DMS79 treated with DMSO at 0.1 percent for 48 hours (cell line): ENCODE measurements at regions not wholly inside any gene's neighbourhood (a gene's known extent, or its start where the extent isn't known, plus 50 kb on each side); places are given as distances from the start of the nearest gene placed in this dataset.
"Not testable (repeated sequence)": the region's sequence is repeated elsewhere in the genome, so short reads cannot be mapped to it uniquely, and the experiment has no call there.

ENCODE experiments used
- DNase-seq: peaks from one replicate; lab custom pipeline; 2025; lab: John Stamatoyannopoulos, UW

DNA sequence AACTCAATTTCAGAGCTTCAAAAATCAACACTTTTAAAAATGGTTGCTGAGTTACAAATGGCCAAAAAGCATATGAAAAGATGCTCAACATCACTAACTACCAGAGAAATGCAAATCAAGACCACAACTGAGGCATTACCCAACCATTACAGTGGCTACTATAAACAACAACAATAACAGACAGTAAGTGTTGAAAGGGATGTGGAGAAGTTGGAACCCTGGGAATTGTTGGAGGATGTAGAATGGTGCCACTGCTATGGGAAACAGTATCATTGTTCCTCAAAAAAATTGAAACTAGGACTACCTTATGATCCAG is 173.3 kb upstream of the SPRED2 start:
- DNase-seq: no peak

DNA sequence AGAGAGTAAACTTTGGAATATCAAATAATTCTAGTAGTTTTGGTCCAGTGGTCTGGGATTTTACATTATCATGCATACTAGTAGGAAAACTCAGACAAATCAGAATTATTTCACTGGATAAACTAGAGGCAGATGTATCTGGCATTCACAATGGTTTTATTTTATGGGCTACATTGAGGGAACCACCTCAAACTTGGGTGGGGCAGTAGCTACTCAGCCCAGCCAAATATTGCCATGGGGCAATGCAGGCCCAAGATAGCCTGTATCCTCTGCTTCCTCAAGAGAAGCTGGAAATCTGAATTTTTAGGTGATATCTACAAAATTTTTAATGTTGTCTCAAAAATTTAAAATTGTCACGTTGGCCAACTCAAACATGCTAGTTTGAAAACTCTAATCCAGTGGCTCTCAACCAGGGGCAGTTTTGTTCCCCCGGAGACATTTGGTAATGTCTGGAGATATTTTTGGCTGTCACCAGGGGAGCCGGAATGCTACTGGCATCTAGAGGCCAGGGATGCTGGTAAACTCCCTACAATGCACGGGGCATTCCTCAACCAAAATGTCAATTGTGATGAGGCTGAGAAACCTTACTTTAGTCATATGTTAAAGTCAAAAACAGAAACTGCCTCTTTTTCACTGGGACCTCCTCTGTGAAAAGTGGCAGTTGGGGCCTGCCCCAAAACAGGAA is 172.8 kb upstream of the SPRED2 start:
- no peak for DNase-seq

DNA sequence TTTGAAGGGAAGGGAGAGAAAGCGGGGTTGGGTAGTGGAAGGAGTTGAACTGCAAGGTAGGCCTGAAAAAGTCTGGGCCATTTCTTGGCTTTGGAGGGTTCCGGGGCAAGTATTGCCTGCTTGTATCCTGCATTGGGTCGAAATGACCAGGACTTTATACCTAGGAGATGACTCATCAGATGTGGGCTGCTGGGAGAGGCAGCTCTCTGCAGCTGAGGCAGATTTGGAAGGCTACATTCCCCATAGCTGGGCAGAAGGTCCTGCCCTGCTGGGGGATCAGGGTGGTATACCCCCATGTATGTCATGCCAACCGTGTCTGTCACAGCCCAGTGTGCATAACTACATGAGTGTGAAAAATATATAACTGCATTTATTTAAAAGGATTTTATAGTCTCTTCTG is 171.8 kb upstream of the SPRED2 start:
- no peak for DNase-seq

DNA sequence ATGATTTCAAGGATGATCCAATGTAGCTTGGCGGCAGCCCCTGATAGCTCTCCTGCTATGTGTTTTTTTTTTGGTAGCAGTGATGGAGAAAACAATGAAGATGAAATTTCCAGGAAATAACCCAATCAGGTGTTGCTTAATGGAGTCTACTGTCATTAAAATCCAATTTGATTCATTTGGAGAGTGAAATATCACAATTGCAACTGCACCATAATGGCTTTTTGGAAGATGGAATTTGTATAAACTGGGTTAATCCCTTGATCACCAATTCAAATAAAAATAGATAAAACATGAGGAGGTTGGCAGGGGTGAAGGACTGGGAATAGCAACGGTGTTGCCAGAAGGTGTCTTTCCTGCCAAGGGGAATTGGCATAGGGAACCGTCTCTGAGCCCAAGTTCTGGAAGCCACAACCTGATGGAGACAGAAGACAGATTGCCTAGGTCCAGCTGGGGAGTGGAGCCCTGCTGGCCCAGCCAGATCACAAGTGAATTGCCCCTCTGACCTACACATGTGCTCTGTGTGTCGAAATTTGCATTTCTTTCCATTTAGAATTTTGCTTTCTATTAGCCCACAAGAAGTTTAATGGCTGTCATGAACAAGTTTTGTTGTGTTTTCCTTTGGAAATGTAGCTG is 170.3 kb upstream of the SPRED2 start:
- no peak for DNase-seq

DNA sequence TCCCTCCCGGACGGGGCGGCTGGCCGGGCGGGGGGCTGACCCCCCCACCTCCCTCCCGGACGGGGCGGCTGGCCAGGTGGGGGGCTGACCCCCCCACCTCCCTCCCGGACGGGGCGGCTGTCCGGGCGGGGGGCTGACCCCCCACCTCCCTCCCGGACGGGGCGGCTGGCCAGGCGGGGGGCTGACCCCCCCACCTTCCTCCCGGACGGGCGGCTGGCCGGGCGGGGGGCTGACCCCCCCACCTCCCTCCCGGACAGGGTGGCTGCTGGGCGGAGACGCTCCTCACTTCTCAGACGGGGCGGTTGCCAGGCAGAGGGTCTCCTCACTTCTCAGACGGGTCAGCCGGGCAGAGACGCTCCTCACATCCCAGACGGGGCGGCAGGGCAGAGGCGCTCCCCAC is 168.5 kb upstream of the SPRED2 start:
- DNase-seq: not testable (repeated sequence)

DNA sequence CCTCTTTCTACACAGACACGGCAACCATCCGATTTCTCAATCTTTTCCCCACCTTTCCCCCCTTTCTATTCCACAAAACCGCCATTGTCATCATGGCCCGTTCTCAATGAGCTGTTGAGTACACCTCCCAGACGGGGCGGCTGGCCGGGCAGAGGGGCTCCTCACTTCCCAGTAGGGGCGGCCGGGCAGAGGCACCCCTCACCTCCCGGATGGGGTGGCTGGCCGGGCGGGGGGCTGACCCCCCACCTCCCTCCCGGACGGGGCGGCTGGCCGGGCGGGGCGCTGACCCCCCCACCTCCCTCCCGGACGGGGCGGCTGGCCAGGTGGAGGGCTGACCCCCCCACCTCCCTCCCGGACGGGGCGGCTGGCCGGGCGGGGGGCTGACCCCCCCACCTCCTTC is 168.0 kb upstream of the SPRED2 start:
- not testable (repeated sequence) for DNase-seq

DNA sequence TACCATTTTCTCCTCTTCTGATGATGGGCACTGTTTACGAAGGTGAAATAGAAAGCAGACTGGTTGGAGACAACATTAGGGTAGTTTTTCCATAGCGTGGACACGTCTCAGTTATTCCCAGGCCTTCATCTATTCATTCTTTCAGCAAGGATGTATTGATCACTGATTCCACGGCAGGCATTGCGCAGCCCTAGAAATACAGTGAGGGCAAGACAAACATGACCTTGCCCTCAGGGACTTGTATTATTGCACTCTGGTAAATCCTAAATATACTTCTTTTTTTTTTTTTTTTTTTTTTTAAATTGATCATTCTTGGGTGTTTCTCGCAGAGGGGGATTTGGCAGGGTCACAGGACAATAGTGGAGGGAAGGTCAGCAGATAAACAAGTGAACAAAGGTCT is 167.3 kb upstream of the SPRED2 start:
- no peak for DNase-seq

DNA sequence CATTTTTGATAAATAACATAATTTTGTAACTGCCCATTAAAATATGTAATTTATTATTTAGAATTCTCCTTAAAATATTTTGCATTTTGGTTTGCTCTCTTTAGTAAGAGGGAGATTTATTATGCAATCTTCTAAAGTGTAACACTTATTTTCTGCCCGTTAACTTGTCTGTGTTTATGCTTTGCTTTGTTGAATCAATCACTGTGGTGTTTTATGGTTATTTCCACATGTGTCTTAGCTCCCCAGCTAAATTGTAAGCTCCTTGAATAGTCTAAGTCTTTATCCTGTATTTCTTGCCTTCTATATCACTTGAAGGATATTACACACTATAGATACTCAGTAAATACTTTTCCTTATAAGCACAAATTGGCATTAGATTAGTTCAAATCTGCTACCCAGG is 166.6 kb upstream of the SPRED2 start:
- DNase-seq: no peak

DNA sequence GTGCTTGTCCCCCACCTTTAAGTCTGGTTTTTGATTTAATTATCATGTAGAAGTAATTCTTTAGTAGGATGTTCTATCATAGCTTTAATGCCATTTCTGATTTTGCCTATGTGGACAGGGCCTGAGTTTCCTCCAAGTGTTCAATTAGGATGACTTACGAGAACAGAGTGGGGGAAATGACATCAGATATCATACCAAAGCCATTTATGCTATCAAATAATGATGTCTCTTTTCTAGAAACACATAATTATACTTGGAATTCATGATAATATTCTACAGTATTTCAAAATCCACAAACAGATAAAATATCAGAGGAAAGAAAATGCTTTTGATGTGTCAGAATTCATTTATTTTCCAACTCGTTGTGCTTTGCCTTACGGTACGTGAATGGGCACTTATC is 165.9 kb upstream of the SPRED2 start:
- DNase-seq: no peak

DNA sequence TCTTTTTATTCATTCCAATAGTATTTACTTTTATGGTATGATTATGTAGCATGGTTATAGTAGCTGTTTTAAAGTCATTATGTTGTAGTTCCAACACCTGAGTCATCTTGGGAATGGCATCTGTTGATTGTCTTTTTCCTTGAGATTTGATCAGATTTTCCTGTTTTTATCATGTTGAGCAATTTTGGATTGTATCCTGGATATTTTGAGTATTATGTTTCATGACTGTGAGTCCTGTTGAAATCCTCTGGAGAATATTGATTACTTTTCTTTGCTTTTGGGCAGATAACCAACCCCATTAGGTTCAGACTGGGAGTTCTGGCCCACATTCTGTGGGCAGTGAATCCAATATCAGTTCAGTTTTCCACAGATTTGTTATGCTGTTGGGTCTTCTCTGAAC is 163.2 kb upstream of the SPRED2 start:
- DNase-seq: no peak

DNA sequence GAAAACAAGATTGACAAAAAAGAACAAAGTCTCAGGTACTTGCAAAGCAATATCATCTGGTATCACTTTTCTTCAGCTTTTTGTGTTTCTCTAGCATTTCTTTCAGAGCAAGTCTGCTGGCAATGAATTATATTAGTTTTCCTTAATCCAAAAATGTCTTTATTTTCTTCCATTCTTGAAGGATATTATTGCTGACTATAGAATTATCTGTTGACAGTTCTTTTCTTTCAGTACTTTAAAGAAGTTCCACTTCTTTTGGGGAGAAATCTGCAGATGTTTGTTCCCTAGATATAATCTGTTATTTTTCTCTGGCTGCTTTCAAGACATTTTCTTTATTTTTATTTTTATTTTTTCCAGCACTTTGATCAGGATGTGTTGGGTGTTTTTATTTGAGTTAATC is 161.8 kb upstream of the SPRED2 start:
- no peak for DNase-seq

DNA sequence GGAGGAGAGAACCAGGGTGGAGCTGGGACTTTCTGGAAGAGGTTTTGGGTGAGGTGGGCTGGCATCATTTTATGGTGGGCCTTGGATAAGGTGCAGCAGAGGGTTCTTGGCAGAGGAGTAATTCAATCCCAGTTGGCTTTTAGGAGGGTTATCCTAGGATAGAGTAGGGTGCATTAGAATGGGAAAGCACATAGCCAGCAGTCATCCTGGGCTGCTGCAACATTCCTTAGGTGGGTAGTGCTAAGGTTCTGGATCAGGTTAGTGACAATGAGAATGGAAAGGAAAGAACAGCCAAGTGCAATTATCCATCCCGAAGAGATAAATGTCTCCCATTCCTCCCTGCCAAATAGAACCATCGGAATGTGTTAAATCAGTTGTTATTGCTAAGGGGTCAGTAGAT is 157.3 kb upstream of the SPRED2 start:
- DNase-seq: no peak

DNA sequence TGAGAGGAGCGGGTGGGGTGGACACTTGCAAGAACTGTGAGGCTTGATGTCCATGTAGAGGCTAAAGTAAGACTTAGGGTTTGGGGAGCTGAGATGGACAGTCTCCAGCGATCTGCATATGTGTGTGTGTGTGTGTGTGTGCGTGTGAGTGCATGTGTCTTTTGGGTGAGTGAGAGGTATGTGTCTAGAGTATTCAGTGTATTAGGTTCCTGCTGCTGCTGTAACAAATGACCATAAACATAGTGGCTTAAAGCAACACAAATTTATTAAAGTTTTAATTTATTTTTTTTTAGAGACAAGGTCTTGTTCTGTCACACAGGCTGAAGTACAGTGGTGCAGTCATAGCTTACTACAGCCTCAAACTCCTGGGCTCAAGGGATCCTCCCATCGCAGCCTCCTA is 155.4 kb upstream of the SPRED2 start:
- DNase-seq: no peak

DNA sequence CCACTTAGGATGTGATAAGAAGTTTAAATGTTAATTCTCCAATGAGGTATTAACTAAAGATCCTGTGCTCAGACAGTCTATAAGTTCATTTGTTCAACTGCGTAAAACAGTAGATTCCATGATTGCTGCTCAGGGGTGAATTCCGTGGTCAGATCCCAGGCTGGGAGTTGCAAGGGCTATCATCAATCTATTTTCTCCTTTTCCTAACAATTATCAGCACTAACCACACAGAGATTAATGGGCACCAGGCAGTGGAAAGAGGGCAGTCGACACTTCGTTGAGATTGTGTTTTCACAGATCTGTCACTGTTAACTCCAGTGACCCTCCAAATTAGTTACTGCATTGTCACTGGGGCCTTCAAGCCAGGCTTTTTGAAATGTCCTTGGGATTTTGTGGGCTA is 154.1 kb upstream of the SPRED2 start:
- no peak for DNase-seq

DNA sequence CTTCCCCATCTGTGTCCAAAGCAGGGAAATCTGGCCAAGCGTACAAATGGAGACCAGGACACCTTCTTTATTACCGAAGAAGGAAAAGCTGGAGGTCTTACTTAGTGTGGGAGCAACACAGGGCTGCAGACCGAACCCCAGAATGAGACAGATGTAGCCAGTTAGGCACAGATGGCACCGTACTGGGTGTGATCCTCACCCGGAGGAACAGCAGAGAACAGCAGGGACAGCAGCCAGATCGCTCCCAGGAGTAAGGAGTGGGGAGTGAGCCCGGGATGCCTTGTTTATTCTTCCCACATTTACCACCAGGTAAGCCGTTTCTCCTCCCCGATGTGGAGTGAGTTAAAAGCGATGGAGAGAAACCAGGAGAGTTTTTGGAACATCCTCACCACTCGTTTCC is 150.7 kb upstream of the SPRED2 start:
- DNase-seq: no peak

DNA sequence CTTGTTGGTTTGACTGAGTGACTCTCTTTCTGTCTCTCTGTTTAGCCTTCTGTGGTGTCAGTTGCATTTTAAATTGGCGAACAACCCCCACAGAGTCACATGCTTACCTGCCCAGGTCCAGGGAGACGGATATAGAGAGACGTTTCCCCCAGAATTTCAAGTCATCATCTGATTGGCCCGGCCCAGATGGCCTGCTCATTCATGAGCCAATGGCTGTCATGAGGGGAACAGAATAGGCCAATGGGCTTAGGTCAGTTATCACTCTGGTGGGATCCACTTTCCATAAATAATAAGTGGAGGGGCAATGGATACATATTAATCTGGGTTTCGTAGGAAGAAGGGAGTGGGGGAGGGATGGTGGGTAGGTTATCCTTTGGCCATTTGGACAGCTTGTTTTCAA is 150.0 kb upstream of the SPRED2 start:
- no peak for DNase-seq

DNA sequence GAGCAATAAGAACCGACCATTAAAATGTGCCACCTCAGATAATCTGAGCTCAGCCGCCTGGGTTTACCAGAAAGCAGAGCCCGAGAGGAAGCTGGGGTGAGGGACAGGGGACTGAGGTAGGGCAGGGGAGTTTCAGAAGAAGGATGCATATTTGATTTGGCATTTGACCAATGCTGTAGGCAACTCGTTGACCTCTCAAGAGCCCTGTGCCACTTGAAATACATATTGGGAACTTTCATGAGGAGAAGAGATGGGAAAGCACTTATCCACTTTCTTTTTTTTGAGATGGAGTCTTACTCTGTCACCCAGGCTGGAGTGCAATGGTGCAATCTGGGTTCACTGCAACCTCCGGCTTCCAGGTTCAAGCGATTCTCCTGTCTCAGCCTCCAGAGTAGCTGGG is 148.4 kb upstream of the SPRED2 start:
- DNase-seq: peak; percentile 78

DNA sequence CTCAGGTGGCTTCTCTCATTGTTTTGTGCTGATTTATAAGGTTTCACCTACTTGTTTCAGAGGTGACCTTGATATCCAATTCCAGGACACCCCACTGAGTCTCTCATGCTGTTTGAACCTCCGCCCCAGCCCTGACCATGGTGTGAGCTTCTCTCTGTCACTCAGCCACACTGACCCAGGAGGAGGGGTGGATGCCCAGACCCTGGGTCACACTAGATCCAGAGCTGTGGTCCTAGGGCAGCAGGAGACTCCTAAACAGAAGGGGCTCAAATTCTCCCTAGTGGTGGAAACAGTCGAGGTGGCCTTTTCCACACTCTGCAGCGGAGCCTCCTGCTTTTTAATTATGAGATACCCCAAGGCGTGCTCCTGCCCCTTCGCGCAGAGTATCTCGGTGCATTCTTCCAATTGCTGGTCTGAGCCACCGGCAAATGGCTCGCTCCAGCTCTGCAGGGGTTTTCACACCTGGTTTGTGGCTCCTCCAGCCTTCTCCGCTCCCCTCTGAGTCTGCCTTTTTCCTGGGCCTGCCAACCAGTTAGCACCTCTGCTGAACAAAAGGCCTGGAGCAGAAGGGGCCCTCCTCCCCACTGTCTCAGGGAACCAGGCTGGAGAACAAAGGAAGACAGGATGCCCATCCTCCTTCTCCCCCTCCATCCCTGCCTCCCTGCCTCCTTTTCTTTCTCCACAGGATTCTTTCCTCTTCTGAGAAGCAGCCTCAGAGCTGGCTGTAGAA is 147.3 kb upstream of the SPRED2 start:
- DNase-seq: no peak

DNA sequence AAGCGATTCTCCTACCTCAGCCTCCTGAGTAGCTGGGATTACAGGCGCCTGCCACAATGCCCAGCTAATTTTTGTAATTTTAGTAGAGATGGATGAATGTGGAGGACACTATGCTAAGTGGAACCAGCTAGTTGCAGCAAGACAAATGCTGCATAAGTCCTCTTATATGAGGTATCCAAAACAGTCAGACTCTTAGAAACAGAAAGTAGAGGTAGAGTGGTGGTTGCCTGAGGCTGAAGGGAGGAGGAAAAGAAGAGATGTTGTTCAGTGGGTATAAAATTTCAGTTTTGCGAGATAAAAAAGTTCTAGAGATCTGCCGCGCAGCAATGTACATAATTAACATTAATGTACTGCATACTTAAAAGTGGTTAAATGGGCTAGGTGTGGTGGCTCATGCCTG is 145.3 kb upstream of the SPRED2 start:
- no peak for DNase-seq

DNA sequence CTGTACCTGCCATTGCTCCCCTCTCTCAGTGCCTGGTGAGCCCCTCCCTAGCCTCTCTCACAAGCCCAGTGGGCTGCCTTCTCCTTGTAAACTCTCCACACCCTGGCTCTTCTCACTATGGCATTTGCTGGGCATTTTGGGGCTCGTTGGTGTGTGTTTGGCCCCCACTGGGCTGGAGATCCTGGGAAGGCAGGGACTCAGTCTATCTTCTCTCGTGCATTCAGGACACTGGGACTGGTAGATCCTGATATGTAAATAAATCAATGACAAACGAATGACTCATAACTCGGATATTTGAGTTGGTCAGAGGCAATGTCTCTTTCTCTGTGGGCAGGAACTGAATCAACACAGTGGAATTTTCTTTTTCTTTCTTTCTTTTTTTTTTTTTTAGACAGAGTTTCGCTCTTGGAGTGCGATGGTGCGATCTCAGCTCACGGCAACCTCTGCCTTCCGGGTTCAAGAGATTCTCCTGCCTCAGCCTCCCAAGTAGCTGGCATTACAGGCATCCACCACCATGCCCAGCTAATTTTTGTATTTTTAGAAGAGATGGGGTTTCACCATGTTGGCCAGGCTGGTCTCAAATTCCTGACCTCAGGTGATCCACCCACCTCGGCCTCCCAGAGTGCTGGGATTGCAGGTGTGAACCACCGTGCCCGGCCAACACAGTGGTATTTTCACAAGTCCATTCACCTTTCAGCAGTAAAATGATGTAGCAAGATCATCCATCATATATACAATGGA is 144.6 kb upstream of the SPRED2 start:
- DNase-seq: no peak

DNA sequence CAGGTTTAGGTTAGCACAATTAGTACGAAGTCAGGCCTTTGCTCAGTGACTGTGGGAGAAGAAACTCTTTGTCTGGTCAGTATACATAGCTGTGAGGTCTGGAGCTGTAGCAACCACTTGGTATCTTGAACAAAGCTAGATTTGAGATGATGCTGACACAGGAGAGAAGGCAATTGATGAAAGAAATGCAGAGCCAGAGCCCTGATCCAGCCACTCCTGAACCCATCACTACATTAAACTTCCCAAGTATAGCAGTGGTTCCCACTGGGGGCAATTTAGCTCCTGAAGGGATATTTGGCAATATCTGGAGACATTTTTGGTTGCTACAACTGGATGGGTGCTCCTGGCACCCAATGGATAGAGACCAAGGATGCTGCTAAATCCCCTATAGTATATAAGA is 143.9 kb upstream of the SPRED2 start:
- DNase-seq: no peak

DNA sequence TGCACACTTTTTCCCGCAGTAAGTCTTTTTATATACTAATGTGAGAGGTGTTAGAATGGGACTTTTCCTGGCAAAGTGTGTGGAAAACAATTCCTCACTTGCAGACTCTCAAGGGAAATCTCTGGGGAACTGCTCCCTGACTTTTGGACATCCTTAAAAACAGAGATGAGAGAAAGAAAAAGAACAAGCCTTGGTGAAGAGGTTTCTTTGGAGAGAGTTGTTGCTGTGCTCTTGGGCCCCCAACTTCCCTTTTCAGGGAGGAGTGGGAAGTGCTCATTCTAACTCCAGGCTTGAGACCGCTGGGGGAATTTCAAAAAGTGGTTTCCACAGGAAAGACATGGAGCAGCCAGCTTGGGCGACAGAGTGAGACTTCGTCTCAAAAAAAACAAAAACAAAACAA is 142.6 kb upstream of the SPRED2 start:
- no peak for DNase-seq
